GM19372 (cell line): ENCODE measurements at regions not wholly inside any gene's neighbourhood (a gene's known extent, or its start where the extent isn't known, plus 50 kb on each side); places are given as distances from the start of the nearest gene placed in this dataset.

Source experiments
- ATAC-seq: cut with Tn5 transposase; IDR thresholded peaks from one replicate; pipeline ENCODE4 v1.9.1; 2021; ENCODE audit warnings: mild to moderate bottlenecking, low read depth, moderate library complexity; ENCODE audit not compliant: unreplicated experiment

DNA sequence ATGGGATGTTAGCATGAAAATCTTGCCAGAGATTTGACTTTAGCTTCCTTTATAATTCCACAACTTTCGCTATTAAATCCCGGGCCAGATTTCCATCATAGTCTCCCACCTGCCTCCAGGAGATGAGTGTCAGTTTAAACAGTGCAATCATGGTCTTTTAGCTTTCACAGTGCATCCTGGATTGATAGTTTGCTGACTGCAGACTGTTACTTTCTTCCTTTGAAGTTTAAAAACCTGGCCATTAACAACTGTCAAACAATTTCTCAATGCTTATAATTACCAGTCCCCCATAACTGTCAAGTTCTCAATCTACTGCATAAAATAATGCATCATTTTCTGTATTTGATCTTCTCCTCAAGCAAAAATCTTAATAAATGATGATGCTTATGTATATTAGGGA lies 108.4 kb upstream of the FSTL5 start:
- no peak for ATAC-seq

DNA sequence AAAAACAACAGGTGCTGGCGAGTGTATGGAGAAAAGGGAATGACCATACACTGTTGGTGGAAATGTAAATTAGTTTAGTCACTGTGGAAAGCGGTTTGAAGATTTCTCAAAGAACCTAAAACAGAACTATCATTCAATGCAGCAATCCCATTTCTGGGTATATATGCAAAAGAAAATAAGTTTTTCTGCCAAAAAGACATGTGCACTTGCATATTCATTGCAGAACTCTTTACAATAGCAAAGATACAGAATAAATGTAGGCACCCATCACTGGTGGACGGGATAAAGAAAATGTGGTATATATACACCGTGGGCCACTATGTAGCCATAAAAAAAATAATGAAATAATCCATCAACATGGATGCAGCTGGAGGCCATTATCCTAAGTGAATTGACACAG lies 105.1 kb upstream of the FSTL5 start:
- ATAC-seq, result no peak

DNA sequence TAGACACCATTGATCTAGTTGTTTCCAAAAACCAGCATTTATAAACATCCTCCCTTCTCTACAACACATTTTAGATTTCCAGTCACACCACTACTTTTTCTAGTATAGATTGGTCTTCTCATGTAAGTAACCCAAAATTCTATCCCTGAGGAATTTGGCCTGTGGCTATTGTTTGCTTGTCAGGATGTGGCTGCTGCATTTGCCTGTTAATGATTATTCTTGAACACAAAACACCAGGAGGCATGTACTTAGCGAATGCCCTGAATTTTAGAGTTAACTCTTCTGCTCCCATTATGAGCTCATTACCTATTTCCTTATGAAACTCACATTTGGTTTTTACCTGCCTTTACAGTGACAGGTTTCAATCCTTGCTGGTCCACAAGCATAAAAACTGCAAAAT lies 102.0 kb upstream of the FSTL5 start:
- no peak for ATAC-seq

DNA sequence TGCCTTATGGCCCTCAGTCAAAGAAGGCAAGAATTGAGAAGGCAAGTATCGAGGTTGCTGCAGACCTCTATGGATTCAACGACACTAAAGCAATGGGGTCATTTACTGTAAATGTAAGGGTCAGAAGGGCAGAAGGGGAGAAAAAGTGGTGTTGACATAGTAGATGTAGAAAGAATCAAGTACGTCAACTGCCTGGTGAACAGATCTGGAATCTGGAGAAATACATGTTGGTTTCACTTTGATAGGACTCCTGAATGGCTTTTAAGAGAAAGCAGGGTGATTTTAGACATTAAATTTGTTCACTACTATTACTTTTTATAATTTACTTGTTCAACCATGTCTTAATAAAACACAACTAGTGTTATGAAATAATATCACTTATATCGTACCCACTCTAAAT lies 81.3 kb upstream of the FSTL5 start:
- ATAC-seq, result no peak

DNA sequence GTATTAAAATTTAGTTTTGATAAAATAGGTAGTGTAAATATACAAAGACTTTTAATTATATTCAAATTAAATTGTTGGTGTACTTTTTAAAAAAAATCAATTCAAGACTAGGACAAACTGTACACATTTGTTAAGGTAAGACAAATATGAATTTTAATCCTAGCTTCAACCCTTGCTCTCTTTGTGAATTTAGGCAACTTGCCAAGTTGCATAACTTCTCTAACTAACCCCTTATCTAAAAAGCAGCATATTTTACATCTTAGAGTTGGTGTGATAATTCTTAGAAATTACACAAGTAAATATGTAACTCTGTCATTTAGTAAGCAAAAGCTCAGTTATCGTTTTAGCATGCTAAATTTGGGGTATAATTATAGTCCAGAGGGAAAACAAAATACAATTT lies 78.1 kb upstream of the FSTL5 start:
- no peak for ATAC-seq

DNA sequence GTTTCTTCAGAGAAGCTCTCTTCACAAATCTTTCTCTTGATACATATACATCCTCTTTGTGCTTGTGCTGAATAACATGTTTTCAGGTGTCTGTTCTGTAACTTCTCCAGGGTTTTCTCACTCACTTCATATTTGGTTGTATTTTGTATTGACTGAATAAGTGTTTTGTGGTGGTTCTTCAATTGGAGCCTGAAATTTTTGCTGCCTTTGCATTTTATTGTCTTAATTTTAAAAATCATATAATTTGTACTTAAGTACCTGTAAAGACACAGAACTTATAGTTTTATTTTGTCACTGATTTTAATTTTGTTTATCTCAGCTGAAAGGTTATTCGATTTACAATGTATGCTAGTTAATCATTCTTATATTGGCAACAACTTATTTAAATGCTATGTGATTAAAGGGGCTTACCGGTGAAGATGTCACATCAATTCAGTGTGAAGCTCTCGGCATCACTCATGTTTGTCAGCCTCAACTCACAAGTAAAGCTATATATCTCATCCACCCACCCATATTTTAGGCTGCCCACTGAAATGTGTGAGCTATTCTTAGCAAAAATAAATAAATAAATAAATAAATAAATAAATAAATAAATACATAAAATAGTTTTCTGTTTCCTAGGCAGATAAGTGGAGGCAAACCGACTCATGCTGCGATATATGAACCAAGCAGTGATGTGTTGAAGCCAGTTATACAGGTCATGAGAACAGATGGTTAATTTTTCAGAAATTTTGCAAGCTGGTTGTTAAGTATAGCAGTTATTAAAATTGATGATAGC lies 76.4 kb upstream of the FSTL5 start:
- no peak for ATAC-seq

DNA sequence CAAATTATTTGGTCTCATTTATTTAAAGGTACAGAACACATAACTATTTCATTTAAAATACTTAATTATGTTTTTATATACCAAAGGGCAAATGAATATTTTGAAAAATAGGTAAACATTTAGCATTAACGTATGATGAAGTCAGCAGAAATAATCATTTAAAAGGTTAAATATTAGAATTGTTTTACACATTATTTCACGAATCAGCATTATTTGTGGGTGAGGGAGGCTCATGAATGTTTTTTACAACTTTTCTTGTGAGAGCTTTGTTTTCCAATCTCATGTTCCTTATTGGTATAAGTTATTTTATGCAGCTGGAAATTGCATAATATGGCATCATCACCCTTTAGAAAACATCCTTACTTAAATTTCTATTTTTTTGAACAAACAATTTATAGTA lies 73.9 kb upstream of the FSTL5 start:
- ATAC-seq, result no peak

DNA sequence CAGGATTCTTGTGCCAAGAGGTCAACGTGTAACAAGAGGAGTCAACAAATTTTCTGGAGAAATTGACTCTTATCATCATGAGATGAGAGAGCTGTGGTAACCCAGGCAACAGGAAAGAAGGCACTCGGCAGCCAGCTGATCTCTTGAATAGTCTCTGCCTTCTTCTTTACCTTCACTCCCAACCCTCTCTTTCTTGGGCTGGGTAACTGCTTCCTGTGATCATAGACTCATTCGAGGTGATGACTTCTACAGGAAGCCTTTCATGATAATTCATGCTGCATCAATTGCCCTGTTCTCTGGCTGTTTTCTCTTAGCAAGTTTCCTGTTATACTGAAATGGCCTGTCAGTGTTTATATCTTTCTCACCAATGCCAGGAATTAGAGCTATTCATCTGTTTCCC lies 70.8 kb upstream of the FSTL5 start:
- no peak for ATAC-seq

DNA sequence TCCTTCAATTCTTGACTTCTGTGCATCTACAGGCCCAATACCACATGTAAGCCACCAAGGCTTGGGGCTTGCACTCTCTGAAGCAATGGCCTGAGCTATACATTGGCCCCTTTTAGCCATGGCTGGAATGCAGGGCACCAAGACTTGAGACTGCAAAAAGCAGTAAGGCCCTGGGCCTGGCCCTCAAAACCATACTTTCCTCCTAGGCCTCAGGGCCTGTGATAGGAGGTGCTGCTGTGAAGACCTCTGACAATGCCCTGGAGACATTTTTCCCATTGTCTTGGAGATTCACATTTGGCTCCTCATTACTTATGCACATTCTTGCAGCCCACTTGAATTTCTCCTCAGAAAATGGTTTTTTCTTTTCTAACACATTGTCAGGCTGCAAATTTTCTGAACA lies 68.5 kb upstream of the FSTL5 start:
- ATAC-seq, result no peak

DNA sequence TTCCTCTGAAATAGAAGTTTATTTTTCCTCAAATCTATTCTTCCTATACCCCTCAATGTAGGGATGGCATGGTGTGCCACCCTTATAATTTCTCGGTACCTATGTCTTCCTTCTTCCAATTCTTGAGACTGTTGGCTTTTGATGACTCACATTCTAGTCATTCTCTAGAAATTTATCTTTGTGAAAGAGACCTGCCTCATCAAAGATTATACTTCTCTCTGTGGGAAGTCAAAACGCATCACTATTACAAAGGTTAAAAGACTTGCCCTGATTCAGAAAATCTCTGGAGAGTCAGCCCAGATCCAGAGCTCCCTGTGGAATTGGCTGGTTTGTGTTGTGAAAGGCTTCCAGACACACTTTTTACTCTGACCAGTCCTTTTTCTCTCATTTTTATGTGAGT lies 65.9 kb upstream of the FSTL5 start:
- no peak for ATAC-seq

DNA sequence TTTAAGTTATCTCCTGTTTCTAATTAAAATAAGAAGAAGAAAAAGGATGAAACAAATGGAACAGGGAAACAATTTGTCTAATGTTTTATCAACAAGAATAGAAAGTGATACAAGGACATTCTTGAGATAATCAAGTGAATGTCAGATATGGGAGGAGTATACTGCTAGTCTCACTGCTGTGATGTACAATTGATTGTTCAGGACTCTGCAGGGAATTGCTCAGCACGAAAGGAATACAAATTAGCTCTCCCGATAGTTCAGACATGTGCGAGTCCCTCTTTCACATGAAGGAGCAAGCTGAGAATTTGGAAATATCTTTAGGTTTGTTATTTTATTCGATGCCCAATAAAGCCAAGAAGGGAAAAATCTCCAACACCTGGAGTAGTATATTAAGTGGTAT lies 57.3 kb upstream of the FSTL5 start:
- ATAC-seq, result no peak
